Progenitor cell of endocrine pancreas (in vitro differentiated cells): ENCODE measurements at regions not wholly inside any gene's neighbourhood (a gene's known extent, or its start where the extent isn't known, plus 50 kb on each side); places are given as distances from the start of the nearest gene placed in this dataset.
A peak's percentile ranks its signal among the peaks of the same experiment; 100 is the strongest.
"Not testable (repeated sequence)": the region's sequence is repeated elsewhere in the genome, so short reads cannot be mapped to it uniquely, and the experiment has no call there.

Experiments used
- DNase-seq: peaks from one replicate; pipeline ENCODE4 v3.0.0; 2021; ENCODE audit warnings: low spot score; ENCODE audit not compliant: unreplicated experiment
- H3K27ac Mint-ChIP-seq: 2 replicates; pipeline ENCODE4 v1.8.0; 2021; ENCODE audit warnings: mild to moderate bottlenecking, moderate library complexity, mixed read lengths
- H3K27me3 Mint-ChIP-seq: 2 replicates; pipeline ENCODE4 v1.8.0; 2021; ENCODE audit warnings: mixed read lengths
- H3K36me3 Mint-ChIP-seq: 2 replicates; pipeline ENCODE4 v1.8.0; 2022; ENCODE audit warnings: mixed read lengths; ENCODE audit not compliant: insufficient read depth
- H3K4me1 Mint-ChIP-seq: 2 replicates; pipeline ENCODE4 v1.8.0; 2021; ENCODE audit warnings: low read depth, mixed read lengths
- H3K4me3 Mint-ChIP-seq: 2 replicates; pipeline ENCODE4 v1.8.0; 2021; ENCODE audit warnings: low read depth, mild to moderate bottlenecking, moderate library complexity, mixed read lengths
- H3K9me3 Mint-ChIP-seq: 2 replicates; pipeline ENCODE4 v1.8.0; 2021; ENCODE audit warnings: low read depth, mixed read lengths
- CTCF ChIP-seq: fragments of 200-600 bp; sonication (generic); IDR thresholded peaks from one replicate; pipeline ENCODE4 v1.5.0; 2021; ENCODE audit warnings: antibody characterized with exemption, mild to moderate bottlenecking; ENCODE audit not compliant: unreplicated experiment

GRCh38 chr10:21421016-21421415 lies 104.5 kb downstream of the SKIDA1 start:
- no peak for DNase-seq
- H3K4me3 Mint-ChIP-seq = no peak overlapping the region
- H3K36me3 Mint-ChIP-seq = no peaks in the 10 kb centered on the region
- H3K4me1 Mint-ChIP-seq = no peaks in the 10 kb centered on the region
- H3K9me3 Mint-ChIP-seq = no peaks in the 10 kb centered on the region
- peak overlapping the region; percentile 65 for H3K27ac Mint-ChIP-seq
- no peak for TF ChIP-seq CTCF
- H3K27me3 Mint-ChIP-seq = peaks cover 4% of the 10 kb centered on the region

GRCh38 chr10:21418981-21419576 lies 106.4 kb downstream of the SKIDA1 start:
- H3K27ac Mint-ChIP-seq, H3K36me3 Mint-ChIP-seq, H3K9me3 Mint-ChIP-seq, H3K4me1 Mint-ChIP-seq, DNase-seq, H3K27me3 Mint-ChIP-seq, H3K4me3 Mint-ChIP-seq: not testable (repeated sequence)

- Mint-ChIP-seq H3K27ac (no peak overlapping the region), H3K4me3 (no peak overlapping the region), H3K4me1 (no peaks in the 10 kb centered on the region), H3K27me3 (peaks cover 4% of the 10 kb centered on the region), H3K36me3 (no peaks in the 10 kb centered on the region), H3K9me3 (no peaks in the 10 kb centered on the region)
- DNase-seq = no peak
- TF ChIP-seq CTCF = no peak
Observed at GRCh38 chr10:21417172-21417712, 108.2 kb downstream of the SKIDA1 start.

- Mint-ChIP-seq H3K27ac (no peak overlapping the region), H3K36me3 (no peaks in the 10 kb centered on the region), H3K27me3 (no peaks in the 10 kb centered on the region), H3K9me3 (no peaks in the 10 kb centered on the region), H3K4me3 (no peak overlapping the region), H3K4me1 (no peaks in the 10 kb centered on the region)
- DNase-seq = no peak
- no peak for TF ChIP-seq CTCF
Observed at GRCh38 chr10:21413680-21414079, 111.8 kb downstream of the SKIDA1 start.

- TF ChIP-seq CTCF = no peak
- no peaks in the 10 kb centered on the region for H3K9me3 Mint-ChIP-seq
- no peak overlapping the region for H3K4me3 Mint-ChIP-seq
- H3K27ac Mint-ChIP-seq = no peak overlapping the region
- no peaks in the 10 kb centered on the region for H3K36me3 Mint-ChIP-seq
- DNase-seq = no peak
- H3K4me1 Mint-ChIP-seq = no peaks in the 10 kb centered on the region
- no peaks in the 10 kb centered on the region for H3K27me3 Mint-ChIP-seq
Observed at GRCh38 chr10:21413268-21413667, 112.2 kb downstream of the SKIDA1 start.

- Mint-ChIP-seq H3K27me3 (no peaks in the 10 kb centered on the region), H3K27ac (no peak overlapping the region), H3K4me3 (no peak overlapping the region), H3K36me3 (no peaks in the 10 kb centered on the region), H3K9me3 (peaks cover 10% of the 10 kb centered on the region), H3K4me1 (peaks cover 2% of the 10 kb centered on the region)
- no peak for DNase-seq
- no peak for TF ChIP-seq CTCF
Observed at GRCh38 chr10:21406595-21407193, 118.8 kb downstream of the SKIDA1 start.
